ENCODE measurements at regions not wholly inside any gene's neighbourhood (a gene's known extent, or its start where the extent isn't known, plus 50 kb on each side); places are given as distances from the start of the nearest gene placed in this dataset.
"Not testable (repeated sequence)": the region's sequence is repeated elsewhere in the genome, so short reads cannot be mapped to it uniquely, and the experiment has no call there.

GRCh38 chr22:11561744-11562143 lies 3966.2 kb upstream of the OR11H1 start:
- ATAC-seq (ENCODE audit: low FRiP score in 2 of 2); H3K4me1 ChIP-seq; H3K4me3 ChIP-seq; H3K27me3 ChIP-seq; H3K27ac ChIP-seq; H3K36me3 ChIP-seq: not testable (repeated sequence)
- DNase-seq = peak in 1 of 2 donors; percentile 41
- H3K9me3 ChIP-seq = peaks cover 0 to 12% (median 0%) of the 10 kb centered on the region in 4 donors
- 65 to 70% methylated on average over 17 of the region's 17 CpGs for WGBS, 2 donors

GRCh38 chr22:11568837-11569563 lies 3959.0 kb upstream of the OR11H1 start:
- not testable (repeated sequence) for H3K4me3 ChIP-seq; H3K4me1 ChIP-seq; H3K27ac ChIP-seq; H3K27me3 ChIP-seq; H3K36me3 ChIP-seq; ATAC-seq (ENCODE audit: low FRiP score in 2 of 2)
- WGBS, 2 donors = 53 to 74% methylated on average over 7 to 11 of the region's 11 CpGs
- peaks cover 0 to 43% (median 25%) of the 10 kb centered on the region in 4 donors for H3K9me3 ChIP-seq
- DNase-seq = peak in 1 of 2 donors; percentile 19

- H3K9me3 ChIP-seq = peaks cover 0 to 49% (median 30%) of the 10 kb centered on the region in 4 donors
- 56 to 59% methylated on average over 5 of the region's 5 CpGs for WGBS, 2 donors
- not testable (repeated sequence) for H3K4me1 ChIP-seq, H3K27ac ChIP-seq, H3K36me3 ChIP-seq, H3K27me3 ChIP-seq, DNase-seq, H3K4me3 ChIP-seq
- peak; percentile 58 to 90 for ATAC-seq (ENCODE audit: low FRiP score in 2 of 2)
Measured at GRCh38 chr22:11569564-11569940, 3958.4 kb upstream of the OR11H1 start.

GRCh38 chr22:11573154-11573553 lies 3954.8 kb upstream of the OR11H1 start:
- WGBS, 2 donors = 61 to 75% methylated on average over 6 of the region's 6 CpGs
- H3K27me3 ChIP-seq; H3K27ac ChIP-seq; H3K4me3 ChIP-seq; ATAC-seq (ENCODE audit: low FRiP score in 2 of 2); H3K4me1 ChIP-seq; DNase-seq; H3K36me3 ChIP-seq: not testable (repeated sequence)
- H3K9me3 ChIP-seq = peaks cover 0 to 76% (median 38%) of the 10 kb centered on the region in 4 donors

- H3K27ac ChIP-seq, H3K27me3 ChIP-seq, H3K4me1 ChIP-seq, H3K4me3 ChIP-seq, H3K36me3 ChIP-seq: not testable (repeated sequence)
- ATAC-seq (ENCODE audit: low FRiP score in 2 of 2) = peak; percentile 58 to 82
- 75 to 78% methylated on average over 14 of the region's 14 CpGs for WGBS, 2 donors
- DNase-seq = peak in 1 of 2 donors; percentile 83
- H3K9me3 ChIP-seq = peaks cover 0 to 75% (median 30%) of the 10 kb centered on the region in 4 donors
Measured at GRCh38 chr22:11574231-11574630, 3953.8 kb upstream of the OR11H1 start.

GRCh38 chr22:11574659-11575058 lies 3953.3 kb upstream of the OR11H1 start:
- H3K4me1 ChIP-seq; H3K27me3 ChIP-seq; H3K36me3 ChIP-seq; H3K4me3 ChIP-seq; H3K27ac ChIP-seq; ATAC-seq (ENCODE audit: low FRiP score in 2 of 2); DNase-seq: not testable (repeated sequence)
- H3K9me3 ChIP-seq = peaks cover 0 to 71% (median 26%) of the 10 kb centered on the region in 4 donors
- WGBS, 2 donors = 43 to 57% methylated on average over 4 of the region's 4 CpGs

GRCh38 chr22:11576740-11577139 lies 3951.3 kb upstream of the OR11H1 start:
- not testable (repeated sequence) for H3K27ac ChIP-seq; H3K4me1 ChIP-seq; H3K36me3 ChIP-seq; H3K4me3 ChIP-seq; DNase-seq; H3K27me3 ChIP-seq; ATAC-seq (ENCODE audit: low FRiP score in 2 of 2)
- H3K9me3 ChIP-seq = peaks cover 0 to 71% (median 19%) of the 10 kb centered on the region in 4 donors
- WGBS, 2 donors = 64 to 78% methylated on average over 9 of the region's 9 CpGs

- H3K27ac ChIP-seq; H3K36me3 ChIP-seq; H3K27me3 ChIP-seq; DNase-seq; H3K4me3 ChIP-seq; H3K4me1 ChIP-seq; ATAC-seq (ENCODE audit: low FRiP score in 2 of 2): not testable (repeated sequence)
- 56 to 58% methylated on average over 8 of the region's 8 CpGs for WGBS, 2 donors
- H3K9me3 ChIP-seq = peaks cover 0 to 68% (median 16%) of the 10 kb centered on the region in 4 donors
Measured at GRCh38 chr22:11578115-11578514, 3949.9 kb upstream of the OR11H1 start.

GRCh38 chr22:11578551-11578950 lies 3949.4 kb upstream of the OR11H1 start:
- peaks cover 0 to 65% (median 15%) of the 10 kb centered on the region in 4 donors for H3K9me3 ChIP-seq
- WGBS, 2 donors = 31 to 45% methylated on average over 3 of the region's 3 CpGs
- not testable (repeated sequence) for DNase-seq; H3K4me1 ChIP-seq; H3K36me3 ChIP-seq; H3K27ac ChIP-seq; ATAC-seq (ENCODE audit: low FRiP score in 2 of 2); H3K27me3 ChIP-seq; H3K4me3 ChIP-seq

GRCh38 chr22:11582048-11582447 lies 3945.9 kb upstream of the OR11H1 start:
- not testable (repeated sequence) for H3K4me3 ChIP-seq, H3K4me1 ChIP-seq, H3K27ac ChIP-seq, H3K36me3 ChIP-seq, DNase-seq, H3K27me3 ChIP-seq
- H3K9me3 ChIP-seq = peaks cover 0 to 56% (median 3%) of the 10 kb centered on the region in 4 donors
- ATAC-seq (ENCODE audit: low FRiP score in 2 of 2) = peak; percentile 72 to 75
- 43 to 51% methylated on average over 4 of the region's 4 CpGs for WGBS, 2 donors

GRCh38 chr22:11584231-11584630 lies 3943.8 kb upstream of the OR11H1 start:
- not testable (repeated sequence) for H3K4me1 ChIP-seq; H3K27me3 ChIP-seq; ATAC-seq (ENCODE audit: low FRiP score in 2 of 2); H3K4me3 ChIP-seq; H3K36me3 ChIP-seq; H3K27ac ChIP-seq; DNase-seq
- peaks cover 0 to 47% (median 3%) of the 10 kb centered on the region in 4 donors for H3K9me3 ChIP-seq
- WGBS, 2 donors = 27 to 36% methylated on average over 4 of the region's 4 CpGs

- ATAC-seq (ENCODE audit: low FRiP score in 2 of 2); DNase-seq; H3K27ac ChIP-seq; H3K4me3 ChIP-seq; H3K27me3 ChIP-seq; H3K36me3 ChIP-seq; H3K4me1 ChIP-seq: not testable (repeated sequence)
- H3K9me3 ChIP-seq = peaks cover 0 to 52% (median 24%) of the 10 kb centered on the region in 4 donors
- 61 to 64% methylated on average over 4 of the region's 4 CpGs for WGBS, 2 donors
Measured at GRCh38 chr22:11594552-11594951, 3933.4 kb upstream of the OR11H1 start.

GRCh38 chr22:11597666-11598358 lies 3930.2 kb upstream of the OR11H1 start:
- H3K36me3 ChIP-seq; H3K4me1 ChIP-seq; H3K27me3 ChIP-seq; ATAC-seq (ENCODE audit: low FRiP score in 2 of 2); H3K27ac ChIP-seq; H3K4me3 ChIP-seq: not testable (repeated sequence)
- WGBS, 2 donors = 82 to 85% methylated on average over 33 of the region's 33 CpGs
- H3K9me3 ChIP-seq = peaks cover 0 to 60% (median 23%) of the 10 kb centered on the region in 4 donors
- peak in 1 of 2 donors; percentile 86 for DNase-seq
